ENCODE measurements at regions not wholly inside any gene's neighbourhood (a gene's known extent, or its start where the extent isn't known, plus 50 kb on each side); places are given as distances from the start of the nearest gene placed in this dataset.

DNA sequence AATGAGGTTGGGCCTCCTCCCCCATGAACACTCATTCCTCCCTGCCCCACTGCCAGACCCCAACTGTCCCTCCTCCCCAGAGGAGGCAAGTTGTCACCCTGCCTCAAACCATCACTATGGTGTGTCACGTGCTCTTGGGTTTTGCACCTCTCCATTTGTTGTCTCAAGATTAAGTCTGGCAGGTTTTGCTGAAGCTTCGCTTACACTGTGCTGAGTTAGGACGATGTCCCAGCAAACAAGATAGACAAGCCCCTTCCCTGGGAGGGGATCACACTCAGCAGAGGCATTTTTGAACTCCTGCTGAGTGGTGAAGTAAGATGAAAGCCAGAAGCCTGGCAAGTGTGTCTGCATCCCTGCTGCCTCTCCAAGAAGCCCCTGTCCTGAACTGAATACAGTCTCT is 78.3 kb downstream of the CBLN1 start:
- TF ChIP-seq, protein P1, sequence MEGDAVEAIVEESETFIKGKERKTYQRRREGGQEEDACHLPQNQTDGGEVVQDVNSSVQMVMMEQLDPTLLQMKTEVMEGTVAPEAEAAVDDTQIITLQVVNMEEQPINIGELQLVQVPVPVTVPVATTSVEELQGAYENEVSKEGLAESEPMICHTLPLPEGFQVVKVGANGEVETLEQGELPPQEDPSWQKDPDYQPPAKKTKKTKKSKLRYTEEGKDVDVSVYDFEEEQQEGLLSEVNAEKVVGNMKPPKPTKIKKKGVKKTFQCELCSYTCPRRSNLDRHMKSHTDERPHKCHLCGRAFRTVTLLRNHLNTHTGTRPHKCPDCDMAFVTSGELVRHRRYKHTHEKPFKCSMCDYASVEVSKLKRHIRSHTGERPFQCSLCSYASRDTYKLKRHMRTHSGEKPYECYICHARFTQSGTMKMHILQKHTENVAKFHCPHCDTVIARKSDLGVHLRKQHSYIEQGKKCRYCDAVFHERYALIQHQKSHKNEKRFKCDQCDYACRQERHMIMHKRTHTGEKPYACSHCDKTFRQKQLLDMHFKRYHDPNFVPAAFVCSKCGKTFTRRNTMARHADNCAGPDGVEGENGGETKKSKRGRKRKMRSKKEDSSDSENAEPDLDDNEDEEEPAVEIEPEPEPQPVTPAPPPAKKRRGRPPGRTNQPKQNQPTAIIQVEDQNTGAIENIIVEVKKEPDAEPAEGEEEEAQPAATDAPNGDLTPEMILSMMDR (conservative IDR thresholded peaks at IDR 0.05 in 1 of 2, IDR thresholded peaks at IDR 0.05 in 1 of 2; ENCODE audit: low read depth in 1 of 2, low read length in 2 of 2) = no peak
- no peak for TF ChIP-seq EZH2 (IDR thresholded peaks at IDR 0.05; ENCODE audit: low read length, missing control alignments)

Measured in fibroblast of lung (primary cell).